Right cardiac atrium (tissue), 5 donors: ENCODE measurements at regions not wholly inside any gene's neighbourhood (a gene's known extent, or its start where the extent isn't known, plus 50 kb on each side); places are given as distances from the start of the nearest gene placed in this dataset.

Experiments used
- ATAC-seq, 2 donors: fragments of 200-7000 bp; cut with Tn5 transposase; one replicate each; pipeline versions ENCODE4 v1.8.0 to v1.9.1; 2020; ENCODE audit warnings: moderate library complexity in 2 of 2, mild to moderate bottlenecking in 1 of 2
- DNase-seq, 3 donors: peaks; one replicate each; pipeline ENCODE4 v3.0.0-alpha.2; 2020
- H3K27ac ChIP-seq: one replicate; pipeline ENCODE4 v1.5.1; 2013; ENCODE audit warnings: mild to moderate bottlenecking, low read length, control low read depth, moderate library complexity
- H3K27me3 ChIP-seq: one replicate; pipeline ENCODE4 v1.6.1; 2013; ENCODE audit not compliant: control insufficient read depth, insufficient read depth
- H3K4me1 ChIP-seq: one replicate; pipeline ENCODE4 v1.6.1; 2013; ENCODE audit warnings: low read length; ENCODE audit not compliant: control insufficient read depth, insufficient read depth
- H3K4me3 ChIP-seq: one replicate; pipeline ENCODE4 v1.5.1; 2013; ENCODE audit warnings: low read length, control low read depth
- H3K9me3 ChIP-seq: one replicate; pipeline ENCODE4 v1.6.1; 2013; ENCODE audit warnings: low read length; ENCODE audit not compliant: control insufficient read depth
- WGBS: extraction: QIAGEN DNeasy Blood & Tissue Kit; methylation state at CpG from one replicate; pipeline ENCODE4 v1.1.7; 2013; 5-methylcytosine and 5-hydroxymethylcytosine counted together
- intact Hi-C, 4 donors: fragments of 100-400 bp; cut with DNase I; formaldehyde crosslinking; loops; one replicate each; pipeline versions ENCODE4 v1.11.0 to v1.14.0; 2022 to 2023
- donor health status: healthy with polysubstance abuse.
- donor health status: DM: no; HTN: yes; CAD: no.
- donor health status: DM: no; HTN: no; CAD: no.
- donor health status: DM: no; HTN: yes; CAD: no; lungs with severe emphysema.
- donor health status: DM: yes; HTN: yes; CAD: no.

- Histone ChIP-seq H3K4me1 (no peaks in the 10 kb centered on the region), H3K9me3 (no peaks in the 10 kb centered on the region), H3K4me3 (no peak overlapping the region), H3K27ac (no peak overlapping the region), H3K27me3 (no peaks in the 10 kb centered on the region)
- 83% methylated on average over 18 of the region's 18 CpGs for WGBS
- no peak for ATAC-seq
- no peak for DNase-seq
- intact Hi-C loops, result no loop called here
Observed at GRCh38 chr22:47291565-47292495, 529.4 kb downstream of the TBC1D22A start.

GRCh38 chr22:47290706-47291430 is 528.4 kb downstream of the TBC1D22A start:
- Histone ChIP-seq H3K27ac (no peak overlapping the region), H3K27me3 (no peaks in the 10 kb centered on the region), H3K4me1 (no peaks in the 10 kb centered on the region), H3K9me3 (no peaks in the 10 kb centered on the region), H3K4me3 (no peak overlapping the region)
- intact Hi-C loops, result no loop called here
- WGBS, result 85% methylated on average over 20 of the region's 20 CpGs
- ATAC-seq (no peak), DNase-seq (no peak)

- H3K4me1 ChIP-seq, result no peaks in the 10 kb centered on the region
- H3K9me3 ChIP-seq, result no peaks in the 10 kb centered on the region
- intact Hi-C loops, result no loop called here
- DNase-seq (no peak), ATAC-seq (peak in 1 of 2 donors; percentile 10)
- no peak overlapping the region for H3K4me3 ChIP-seq
- 77% methylated on average over 12 of the region's 12 CpGs for WGBS
- no peaks in the 10 kb centered on the region for H3K27me3 ChIP-seq
- H3K27ac ChIP-seq, result no peak overlapping the region
Observed at GRCh38 chr22:47289336-47289985, 527.0 kb downstream of the TBC1D22A start.

GRCh38 chr22:47288680-47289079 is 526.2 kb downstream of the TBC1D22A start:
- no peak overlapping the region for H3K27ac ChIP-seq
- ATAC-seq, result no peak
- no peaks in the 10 kb centered on the region for H3K9me3 ChIP-seq
- WGBS, result 85% methylated on average over 8 of the region's 8 CpGs
- H3K27me3 ChIP-seq, result no peaks in the 10 kb centered on the region
- H3K4me3 ChIP-seq, result no peak overlapping the region
- no peak for DNase-seq
- intact Hi-C loops, result no loop called here
- no peaks in the 10 kb centered on the region for H3K4me1 ChIP-seq

GRCh38 chr22:47287516-47287915 is 525.1 kb downstream of the TBC1D22A start:
- ATAC-seq (no peak), DNase-seq (no peak)
- Histone ChIP-seq H3K4me3 (no peak overlapping the region), H3K4me1 (no peaks in the 10 kb centered on the region), H3K27me3 (no peaks in the 10 kb centered on the region), H3K9me3 (no peaks in the 10 kb centered on the region), H3K27ac (no peak overlapping the region)
- WGBS, result 85% methylated on average over 5 of the region's 5 CpGs
- intact Hi-C loops, result no loop called here

- Histone ChIP-seq H3K27ac (no peak overlapping the region), H3K4me3 (no peak overlapping the region), H3K9me3 (no peaks in the 10 kb centered on the region), H3K4me1 (no peaks in the 10 kb centered on the region), H3K27me3 (no peaks in the 10 kb centered on the region)
- intact Hi-C loops, result no loop called here
- DNase-seq, result no peak
- ATAC-seq, result no peak
- WGBS, result 72% methylated on average over 7 of the region's 7 CpGs
Observed at GRCh38 chr22:47286590-47286989, 524.1 kb downstream of the TBC1D22A start.

- DNase-seq, result no peak
- intact Hi-C loops, result no loop called here
- 84% methylated on average over 10 of the region's 10 CpGs for WGBS
- Histone ChIP-seq H3K27ac (no peak overlapping the region), H3K9me3 (no peaks in the 10 kb centered on the region), H3K27me3 (no peaks in the 10 kb centered on the region), H3K4me3 (no peak overlapping the region), H3K4me1 (no peaks in the 10 kb centered on the region)
- ATAC-seq, result no peak
Observed at GRCh38 chr22:47285981-47286380, 523.5 kb downstream of the TBC1D22A start.

- DNase-seq, result no peak
- H3K27me3 ChIP-seq, result no peaks in the 10 kb centered on the region
- H3K27ac ChIP-seq, result no peak overlapping the region
- WGBS, result 69% methylated on average over 8 of the region's 8 CpGs
- ATAC-seq, result no peak
- no peaks in the 10 kb centered on the region for H3K9me3 ChIP-seq
- intact Hi-C loops, result no loop called here
- no peaks in the 10 kb centered on the region for H3K4me1 ChIP-seq
- no peak overlapping the region for H3K4me3 ChIP-seq
Observed at GRCh38 chr22:47284822-47285221, 522.4 kb downstream of the TBC1D22A start.

- H3K4me1 ChIP-seq, result no peaks in the 10 kb centered on the region
- DNase-seq (no peak), ATAC-seq (no peak)
- no peak overlapping the region for H3K4me3 ChIP-seq
- 80% methylated on average over 8 of the region's 8 CpGs for WGBS
- intact Hi-C loops, result no loop called here
- H3K9me3 ChIP-seq, result no peaks in the 10 kb centered on the region
- H3K27me3 ChIP-seq, result no peaks in the 10 kb centered on the region
- no peak overlapping the region for H3K27ac ChIP-seq
Observed at GRCh38 chr22:47284360-47284759, 521.9 kb downstream of the TBC1D22A start.

- Histone ChIP-seq H3K27ac (no peak overlapping the region), H3K27me3 (no peaks in the 10 kb centered on the region), H3K4me3 (no peak overlapping the region), H3K9me3 (no peaks in the 10 kb centered on the region), H3K4me1 (no peaks in the 10 kb centered on the region)
- DNase-seq (no peak), ATAC-seq (no peak)
- intact Hi-C loops, result no loop called here
- 80% methylated on average over 17 of the region's 17 CpGs for WGBS
Observed at GRCh38 chr22:47283616-47284270, 521.3 kb downstream of the TBC1D22A start.
